ENCODE measurements at regions not wholly inside any gene's neighbourhood (a gene's known extent, or its start where the extent isn't known, plus 50 kb on each side); places are given as distances from the start of the nearest gene placed in this dataset.

DNA sequence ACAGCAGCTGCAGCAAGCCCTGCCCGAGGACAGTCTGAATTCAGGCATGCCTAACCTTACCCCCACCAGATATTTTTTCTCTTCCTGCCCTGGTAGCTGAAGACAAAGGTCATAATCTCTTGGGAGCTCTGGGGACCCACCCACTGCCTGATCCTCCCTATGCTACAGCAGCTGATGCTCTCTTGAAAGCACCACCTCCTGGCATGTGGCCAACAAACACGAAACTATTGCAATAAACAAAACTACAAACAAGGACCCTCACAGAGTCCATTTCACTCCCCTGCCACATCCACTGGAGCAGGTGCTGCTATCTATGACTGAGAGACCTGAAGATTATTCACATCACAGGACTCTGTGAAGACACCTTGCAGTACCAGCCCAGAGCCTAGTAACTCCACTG, 238.5 kb upstream of the HS3ST5 start:
- H4K20me1 ChIP-seq (ENCODE audit: insufficient read depth) = no peaks in the 10 kb centered on the region
- H3K9me2 ChIP-seq = no peaks in the 10 kb centered on the region
- WGBS (ENCODE audit: low lambda C conversion rate) = 36% methylated on average over 1 of the region's 2 CpGs
- TF ChIP-seq EP300 (IDR thresholded peaks at IDR 0.05; ENCODE audit: borderline replicate concordance in 1 of 2, low read depth in 1 of 2, low read length in 1 of 2) = no peak
- TF ChIP-seq FOXJ3 (CRISPR knock-in tag; IDR thresholded peaks at IDR 0.05) = no peak
- TF ChIP-seq ELF1 (IDR thresholded peaks at IDR 0.05) = no peak
- no peak for TF ChIP-seq RCOR1 (IDR thresholded peaks at IDR 0.05; ENCODE audit: low read length)
- TF ChIP-seq MEF2A (IDR thresholded peaks at IDR 0.05; ENCODE audit: borderline replicate concordance, low read depth) = no peak
- TF ChIP-seq, protein P1, sequence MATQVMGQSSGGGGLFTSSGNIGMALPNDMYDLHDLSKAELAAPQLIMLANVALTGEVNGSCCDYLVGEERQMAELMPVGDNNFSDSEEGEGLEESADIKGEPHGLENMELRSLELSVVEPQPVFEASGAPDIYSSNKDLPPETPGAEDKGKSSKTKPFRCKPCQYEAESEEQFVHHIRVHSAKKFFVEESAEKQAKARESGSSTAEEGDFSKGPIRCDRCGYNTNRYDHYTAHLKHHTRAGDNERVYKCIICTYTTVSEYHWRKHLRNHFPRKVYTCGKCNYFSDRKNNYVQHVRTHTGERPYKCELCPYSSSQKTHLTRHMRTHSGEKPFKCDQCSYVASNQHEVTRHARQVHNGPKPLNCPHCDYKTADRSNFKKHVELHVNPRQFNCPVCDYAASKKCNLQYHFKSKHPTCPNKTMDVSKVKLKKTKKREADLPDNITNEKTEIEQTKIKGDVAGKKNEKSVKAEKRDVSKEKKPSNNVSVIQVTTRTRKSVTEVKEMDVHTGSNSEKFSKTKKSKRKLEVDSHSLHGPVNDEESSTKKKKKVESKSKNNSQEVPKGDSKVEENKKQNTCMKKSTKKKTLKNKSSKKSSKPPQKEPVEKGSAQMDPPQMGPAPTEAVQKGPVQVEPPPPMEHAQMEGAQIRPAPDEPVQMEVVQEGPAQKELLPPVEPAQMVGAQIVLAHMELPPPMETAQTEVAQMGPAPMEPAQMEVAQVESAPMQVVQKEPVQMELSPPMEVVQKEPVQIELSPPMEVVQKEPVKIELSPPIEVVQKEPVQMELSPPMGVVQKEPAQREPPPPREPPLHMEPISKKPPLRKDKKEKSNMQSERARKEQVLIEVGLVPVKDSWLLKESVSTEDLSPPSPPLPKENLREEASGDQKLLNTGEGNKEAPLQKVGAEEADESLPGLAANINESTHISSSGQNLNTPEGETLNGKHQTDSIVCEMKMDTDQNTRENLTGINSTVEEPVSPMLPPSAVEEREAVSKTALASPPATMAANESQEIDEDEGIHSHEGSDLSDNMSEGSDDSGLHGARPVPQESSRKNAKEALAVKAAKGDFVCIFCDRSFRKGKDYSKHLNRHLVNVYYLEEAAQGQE (IDR thresholded peaks at IDR 0.05; ENCODE audit: low read depth, low read length) = no peak
- TF ChIP-seq, protein P2, sequence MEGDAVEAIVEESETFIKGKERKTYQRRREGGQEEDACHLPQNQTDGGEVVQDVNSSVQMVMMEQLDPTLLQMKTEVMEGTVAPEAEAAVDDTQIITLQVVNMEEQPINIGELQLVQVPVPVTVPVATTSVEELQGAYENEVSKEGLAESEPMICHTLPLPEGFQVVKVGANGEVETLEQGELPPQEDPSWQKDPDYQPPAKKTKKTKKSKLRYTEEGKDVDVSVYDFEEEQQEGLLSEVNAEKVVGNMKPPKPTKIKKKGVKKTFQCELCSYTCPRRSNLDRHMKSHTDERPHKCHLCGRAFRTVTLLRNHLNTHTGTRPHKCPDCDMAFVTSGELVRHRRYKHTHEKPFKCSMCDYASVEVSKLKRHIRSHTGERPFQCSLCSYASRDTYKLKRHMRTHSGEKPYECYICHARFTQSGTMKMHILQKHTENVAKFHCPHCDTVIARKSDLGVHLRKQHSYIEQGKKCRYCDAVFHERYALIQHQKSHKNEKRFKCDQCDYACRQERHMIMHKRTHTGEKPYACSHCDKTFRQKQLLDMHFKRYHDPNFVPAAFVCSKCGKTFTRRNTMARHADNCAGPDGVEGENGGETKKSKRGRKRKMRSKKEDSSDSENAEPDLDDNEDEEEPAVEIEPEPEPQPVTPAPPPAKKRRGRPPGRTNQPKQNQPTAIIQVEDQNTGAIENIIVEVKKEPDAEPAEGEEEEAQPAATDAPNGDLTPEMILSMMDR (IDR thresholded peaks at IDR 0.05) = no peak
- TF ChIP-seq, protein P3, sequence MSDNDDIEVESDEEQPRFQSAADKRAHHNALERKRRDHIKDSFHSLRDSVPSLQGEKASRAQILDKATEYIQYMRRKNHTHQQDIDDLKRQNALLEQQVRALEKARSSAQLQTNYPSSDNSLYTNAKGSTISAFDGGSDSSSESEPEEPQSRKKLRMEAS (IDR thresholded peaks at IDR 0.05; ENCODE audit: low read depth) = no peak
- no peak for TF ChIP-seq CHD2 (IDR thresholded peaks at IDR 0.05; ENCODE audit: low read length, partially characterized antibody)
- H3K9me3 ChIP-seq = no peaks in the 10 kb centered on the region
- no peak overlapping the region for H3K4me2 ChIP-seq
- no peaks in the 10 kb centered on the region for H3K36me3 ChIP-seq (replicated peaks in 1 of 2; ENCODE audit: control insufficient read depth in 1 of 2, insufficient read depth in 2 of 2, low read length in 1 of 2)
- no peaks in the 10 kb centered on the region for H3K27me3 ChIP-seq (ENCODE audit: insufficient read depth)
- H3K79me2 ChIP-seq (ENCODE audit: insufficient read depth) = no peaks in the 10 kb centered on the region
- no peak overlapping the region for H3K27ac ChIP-seq (ENCODE audit: low read depth in 2 of 2, low read length in 1 of 2)
- ChIA-PET POLR2A (no interaction called here), CTCF (no interaction called here)
- no peaks in the 10 kb centered on the region for H3F3A ChIP-seq (replicated peaks; ENCODE audit: insufficient read depth)
- H3K9ac ChIP-seq = no peak overlapping the region
- DNase-seq = no peak
- no peaks in the 10 kb centered on the region; a peak in 1 of 4 replicates for H3K4me1 ChIP-seq (ENCODE audit: control insufficient read depth in 1 of 2, insufficient read depth in 2 of 2, low read depth in 1 of 2, low read length in 1 of 2)
- H3K4me3 ChIP-seq (ENCODE audit: low read depth in 2 of 2, low read length in 1 of 2) = no peak overlapping the region
- H2AFZ ChIP-seq (ENCODE audit: low read depth) = no peak overlapping the region

DNA sequence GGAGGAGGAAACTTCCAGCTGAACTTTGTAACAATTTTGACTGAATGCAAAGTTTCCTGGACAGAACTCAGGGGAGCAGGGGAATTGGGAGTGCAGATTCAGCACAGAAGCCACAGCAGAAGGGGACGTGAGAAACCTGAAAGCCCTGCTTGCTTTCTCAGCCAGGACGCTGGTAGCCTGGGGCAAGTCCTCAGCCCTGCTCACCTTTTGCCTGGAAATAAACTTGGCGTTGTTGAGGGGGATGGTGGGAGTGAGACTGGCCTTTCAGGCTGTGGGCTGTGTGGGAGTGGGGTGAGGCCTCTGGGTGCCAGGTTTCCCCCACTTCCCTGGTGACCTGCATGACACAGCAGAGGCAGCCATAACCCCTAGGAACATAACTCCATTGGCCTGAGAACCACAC, 238.1 kb upstream of the HS3ST5 start:
- Histone ChIP-seq H3K4me3 (ENCODE audit: low read depth in 2 of 2, low read length in 1 of 2) (no peak overlapping the region), H4K20me1 (ENCODE audit: insufficient read depth) (no peaks in the 10 kb centered on the region), H2AFZ (ENCODE audit: low read depth) (no peak overlapping the region), H3K9me2 (no peaks in the 10 kb centered on the region), H3K9ac (no peak overlapping the region), H3F3A (replicated peaks; ENCODE audit: insufficient read depth) (no peaks in the 10 kb centered on the region), H3K4me2 (no peak overlapping the region), H3K36me3 (replicated peaks in 1 of 2; ENCODE audit: control insufficient read depth in 1 of 2, insufficient read depth in 2 of 2, low read length in 1 of 2) (no peaks in the 10 kb centered on the region), H3K4me1 (ENCODE audit: control insufficient read depth in 1 of 2, insufficient read depth in 2 of 2, low read depth in 1 of 2, low read length in 1 of 2) (no peaks in the 10 kb centered on the region; a peak in 1 of 4 replicates), H3K9me3 (no peaks in the 10 kb centered on the region), H3K27ac (ENCODE audit: low read depth in 2 of 2, low read length in 1 of 2) (no peak overlapping the region), H3K79me2 (ENCODE audit: insufficient read depth) (no peaks in the 10 kb centered on the region), H3K27me3 (ENCODE audit: insufficient read depth) (no peaks in the 10 kb centered on the region)
- ChIA-PET POLR2A (no interaction called here), CTCF (no interaction called here)
- no peak for DNase-seq
- WGBS (ENCODE audit: low lambda C conversion rate) = 33% methylated on average over 1 of the region's 3 CpGs
- TF ChIP-seq MEF2A (IDR thresholded peaks at IDR 0.05; ENCODE audit: borderline replicate concordance, low read depth) = no peak
- no peak for TF ChIP-seq TAF1 (IDR thresholded peaks at IDR 0.05; ENCODE audit: borderline replicate concordance, low read depth, low read length)
- TF ChIP-seq CHD2 (IDR thresholded peaks at IDR 0.05; ENCODE audit: low read length, partially characterized antibody) = no peak
- TF ChIP-seq, protein P4, sequence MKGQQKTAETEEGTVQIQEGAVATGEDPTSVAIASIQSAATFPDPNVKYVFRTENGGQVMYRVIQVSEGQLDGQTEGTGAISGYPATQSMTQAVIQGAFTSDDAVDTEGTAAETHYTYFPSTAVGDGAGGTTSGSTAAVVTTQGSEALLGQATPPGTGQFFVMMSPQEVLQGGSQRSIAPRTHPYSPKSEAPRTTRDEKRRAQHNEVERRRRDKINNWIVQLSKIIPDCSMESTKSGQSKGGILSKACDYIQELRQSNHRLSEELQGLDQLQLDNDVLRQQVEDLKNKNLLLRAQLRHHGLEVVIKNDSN (IDR thresholded peaks at IDR 0.05; ENCODE audit: borderline replicate concordance, low read depth) = no peak
- TF ChIP-seq, protein P2 (IDR thresholded peaks at IDR 0.05) = no peak
- TF ChIP-seq, protein P5, sequence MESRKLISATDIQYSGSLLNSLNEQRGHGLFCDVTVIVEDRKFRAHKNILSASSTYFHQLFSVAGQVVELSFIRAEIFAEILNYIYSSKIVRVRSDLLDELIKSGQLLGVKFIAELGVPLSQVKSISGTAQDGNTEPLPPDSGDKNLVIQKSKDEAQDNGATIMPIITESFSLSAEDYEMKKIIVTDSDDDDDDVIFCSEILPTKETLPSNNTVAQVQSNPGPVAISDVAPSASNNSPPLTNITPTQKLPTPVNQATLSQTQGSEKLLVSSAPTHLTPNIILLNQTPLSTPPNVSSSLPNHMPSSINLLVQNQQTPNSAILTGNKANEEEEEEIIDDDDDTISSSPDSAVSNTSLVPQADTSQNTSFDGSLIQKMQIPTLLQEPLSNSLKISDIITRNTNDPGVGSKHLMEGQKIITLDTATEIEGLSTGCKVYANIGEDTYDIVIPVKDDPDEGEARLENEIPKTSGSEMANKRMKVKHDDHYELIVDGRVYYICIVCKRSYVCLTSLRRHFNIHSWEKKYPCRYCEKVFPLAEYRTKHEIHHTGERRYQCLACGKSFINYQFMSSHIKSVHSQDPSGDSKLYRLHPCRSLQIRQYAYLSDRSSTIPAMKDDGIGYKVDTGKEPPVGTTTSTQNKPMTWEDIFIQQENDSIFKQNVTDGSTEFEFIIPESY (IDR thresholded peaks at IDR 0.05; ENCODE audit: borderline replicate concordance, low read depth) = no peak
- TF ChIP-seq ELF1 (IDR thresholded peaks at IDR 0.05) = no peak
- TF ChIP-seq, protein P3 (IDR thresholded peaks at IDR 0.05; ENCODE audit: low read depth) = no peak
- TF ChIP-seq, protein P6, sequence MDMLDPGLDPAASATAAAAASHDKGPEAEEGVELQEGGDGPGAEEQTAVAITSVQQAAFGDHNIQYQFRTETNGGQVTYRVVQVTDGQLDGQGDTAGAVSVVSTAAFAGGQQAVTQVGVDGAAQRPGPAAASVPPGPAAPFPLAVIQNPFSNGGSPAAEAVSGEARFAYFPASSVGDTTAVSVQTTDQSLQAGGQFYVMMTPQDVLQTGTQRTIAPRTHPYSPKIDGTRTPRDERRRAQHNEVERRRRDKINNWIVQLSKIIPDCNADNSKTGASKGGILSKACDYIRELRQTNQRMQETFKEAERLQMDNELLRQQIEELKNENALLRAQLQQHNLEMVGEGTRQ (IDR thresholded peaks at IDR 0.05; ENCODE audit: borderline replicate concordance, low read depth, low read length) = no peak

Measured in SK-N-SH (cell line).